Activated CD8-positive, alpha-beta T cell treated with anti-CD3 and anti-CD28 coated beads, Interleukin-2, amount 10 ng/mL, durations not matched to agents 7 days and 5 days (primary cell): ENCODE measurements at regions not wholly inside any gene's neighbourhood (a gene's known extent, or its start where the extent isn't known, plus 50 kb on each side); places are given as distances from the start of the nearest gene placed in this dataset.

Experiments used
- ATAC-seq: fragments of 150-1000 bp; cut with Tn5 transposase; one replicate; pipeline ENCODE4 v1.10.0; 2021; ENCODE audit warnings: moderate library complexity
- CTCF ChIA-PET: fragments of 350-600 bp; sonication (Branson Sonifier 250); formaldehyde crosslinking; loops from one replicate; lab custom pipeline; 2021; ENCODE audit warnings: antibody characterized with exemption; lab: Charles Lee
- POLR2A ChIA-PET: fragments of 350-600 bp; sonication (Branson Sonifier 250); formaldehyde crosslinking; loops from one replicate; lab custom pipeline; 2021; ENCODE audit warnings: antibody characterized with exemption; lab: Charles Lee
- DNase-seq: peaks from one replicate; pipeline ENCODE4 v3.0.0-alpha.2; 2020
- H3K27ac Mint-ChIP-seq: one replicate; pipeline ENCODE4 v1.8.0; 2021; ENCODE audit warnings: mild to moderate bottlenecking, mixed read lengths
- H3K27me3 Mint-ChIP-seq: one replicate; pipeline ENCODE4 v1.8.0; 2021; ENCODE audit warnings: low read depth, mixed read lengths
- H3K36me3 Mint-ChIP-seq: one replicate; pipeline ENCODE4 v1.8.0; 2021; ENCODE audit warnings: low read depth, mixed read lengths
- H3K4me1 Mint-ChIP-seq: one replicate; pipeline ENCODE4 v1.8.0; 2021; ENCODE audit warnings: low read depth, mixed read lengths
- H3K4me3 Mint-ChIP-seq: one replicate; pipeline ENCODE4 v1.8.0; 2021; ENCODE audit warnings: mild to moderate bottlenecking, mixed read lengths
- H3K9me3 Mint-ChIP-seq: one replicate; pipeline ENCODE4 v1.8.0; 2022; ENCODE audit warnings: mixed read lengths; ENCODE audit not compliant: insufficient read depth

DNA sequence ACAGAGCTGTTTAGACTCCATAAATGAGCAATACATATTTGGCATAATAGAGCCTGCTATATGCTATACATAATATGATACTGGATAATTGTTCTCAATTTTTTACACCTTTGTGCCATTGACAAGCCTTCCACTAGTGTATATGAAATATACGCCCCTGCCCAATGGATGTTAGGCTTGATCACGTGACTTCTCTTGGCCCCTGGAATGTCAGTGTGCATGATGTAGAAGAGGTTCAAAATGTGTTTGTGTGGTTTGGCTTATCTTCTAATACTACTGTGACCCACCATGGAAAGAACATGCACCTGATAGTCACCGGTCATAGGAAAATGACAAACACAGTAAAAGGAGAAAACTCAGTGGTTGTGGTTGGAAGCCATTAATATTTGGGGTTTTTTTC lies 479.4 kb downstream of the PCDH20 start:
- ChIA-PET CTCF (no interaction called here), POLR2A (no interaction called here)
- ATAC-seq (no peak), DNase-seq (no peak)
- no peaks in the 10 kb centered on the region for H3K4me1 Mint-ChIP-seq
- no peaks in the 10 kb centered on the region for H3K36me3 Mint-ChIP-seq
- no peak overlapping the region for H3K4me3 Mint-ChIP-seq
- no peaks in the 10 kb centered on the region for H3K9me3 Mint-ChIP-seq
- no peak overlapping the region for H3K27ac Mint-ChIP-seq
- H3K27me3 Mint-ChIP-seq: no peaks in the 10 kb centered on the region

DNA sequence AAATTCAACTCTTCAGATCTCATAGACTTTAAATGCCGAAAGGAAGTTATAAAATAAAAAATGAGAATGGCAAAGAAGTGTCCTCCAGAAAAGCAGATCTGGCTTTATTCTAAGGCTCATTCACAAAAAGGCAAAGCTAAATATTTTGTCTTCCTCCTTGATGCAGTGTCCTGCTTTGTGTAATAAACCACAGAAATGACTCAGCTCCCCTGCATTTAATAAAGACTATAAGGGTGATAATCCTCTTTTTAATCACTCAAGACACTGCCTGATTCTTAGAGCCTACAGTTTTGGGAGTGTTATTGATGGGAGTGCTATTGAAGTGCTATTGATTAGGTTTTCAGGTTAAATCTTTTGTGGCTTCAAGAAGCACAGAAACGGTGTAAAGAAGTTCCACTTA lies 482.0 kb downstream of the PCDH20 start:
- Mint-ChIP-seq H3K36me3 (no peaks in the 10 kb centered on the region), H3K27ac (no peak overlapping the region), H3K4me1 (no peaks in the 10 kb centered on the region), H3K9me3 (no peaks in the 10 kb centered on the region), H3K27me3 (no peaks in the 10 kb centered on the region), H3K4me3 (no peak overlapping the region)
- ChIA-PET CTCF (no interaction called here), POLR2A (no interaction called here)
- ATAC-seq: no peak
- DNase-seq: no peak

DNA sequence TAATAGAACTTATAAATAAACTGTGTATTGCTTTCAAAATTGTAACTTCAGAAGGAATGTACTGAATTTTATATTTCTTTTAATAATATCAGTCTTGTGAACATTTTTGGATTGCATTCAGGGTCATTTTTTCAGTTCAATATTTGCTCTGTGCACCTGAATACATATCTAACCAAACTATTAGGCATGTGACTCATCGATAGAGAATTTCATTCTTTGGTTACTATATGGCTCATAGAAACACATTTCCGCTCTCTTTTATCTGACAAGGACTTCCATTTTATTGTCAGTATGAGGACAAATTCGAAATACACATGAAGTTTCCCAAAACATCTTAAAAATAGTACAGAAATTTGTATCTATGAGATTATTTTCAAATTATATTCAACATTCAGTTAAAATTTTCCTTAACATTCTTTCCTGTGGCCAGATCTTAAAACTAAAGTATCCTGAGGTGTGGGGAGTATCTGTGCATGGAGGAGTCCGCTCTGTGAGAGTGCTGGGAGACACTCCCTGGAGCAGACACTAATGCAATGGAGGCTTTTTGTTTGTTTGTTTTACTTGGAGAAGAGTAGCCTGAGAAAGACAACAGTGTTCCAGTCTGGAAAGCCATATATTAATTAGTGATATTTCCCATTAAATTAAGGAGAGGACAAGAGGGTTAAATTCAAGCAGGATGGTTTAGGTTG lies 483.6 kb downstream of the PCDH20 start:
- Mint-ChIP-seq H3K9me3 (peaks cover 4% of the 10 kb centered on the region), H3K36me3 (no peaks in the 10 kb centered on the region), H3K4me3 (no peak overlapping the region), H3K4me1 (no peaks in the 10 kb centered on the region), H3K27me3 (no peaks in the 10 kb centered on the region), H3K27ac (no peak overlapping the region)
- DNase-seq (no peak), ATAC-seq (no peak)
- ChIA-PET POLR2A (no interaction called here), CTCF (no interaction called here)

DNA sequence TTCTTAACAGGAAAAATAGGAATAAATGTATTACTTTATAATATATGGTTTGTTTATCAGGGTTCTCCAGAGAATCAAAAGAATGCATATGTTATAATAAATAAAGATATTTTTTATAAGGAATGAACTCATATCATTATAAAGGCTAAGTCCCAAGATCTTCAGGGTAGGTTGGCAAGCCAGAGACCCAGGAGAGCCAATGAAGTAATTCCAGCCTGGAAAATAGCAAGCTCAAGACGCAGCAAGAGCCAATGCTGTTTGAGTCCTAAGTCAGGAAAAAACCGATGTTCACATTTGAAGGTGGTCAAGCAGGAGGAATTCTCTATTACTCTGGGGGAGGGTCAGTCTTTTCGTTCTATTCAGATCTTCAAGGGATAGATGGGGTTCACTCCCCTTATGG lies 490.0 kb downstream of the PCDH20 start:
- Mint-ChIP-seq H3K27me3 (no peaks in the 10 kb centered on the region), H3K4me1 (no peaks in the 10 kb centered on the region), H3K27ac (no peak overlapping the region), H3K4me3 (no peak overlapping the region), H3K9me3 (peaks cover 4% of the 10 kb centered on the region), H3K36me3 (no peaks in the 10 kb centered on the region)
- ChIA-PET CTCF (no interaction called here), POLR2A (no interaction called here)
- ATAC-seq (no peak), DNase-seq (no peak)

DNA sequence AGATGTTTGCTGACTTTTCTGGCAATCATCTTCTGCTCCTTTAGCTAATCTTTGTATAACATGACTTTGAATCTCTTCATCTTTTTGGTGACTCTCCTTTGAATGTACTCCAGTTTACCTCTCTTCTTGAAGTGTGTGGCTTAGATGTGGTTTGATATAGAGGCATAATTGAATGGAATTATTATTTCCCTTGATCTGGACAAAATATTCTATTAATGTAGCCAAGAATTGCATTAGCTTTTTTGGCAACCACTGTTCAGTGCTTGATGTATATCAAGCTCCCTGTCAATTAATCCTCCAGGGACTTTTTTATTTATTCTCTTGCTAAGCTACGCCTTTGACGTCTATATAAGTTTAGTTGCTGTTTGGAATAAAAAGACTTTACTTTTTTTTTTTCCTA lies 490.8 kb downstream of the PCDH20 start:
- Mint-ChIP-seq H3K4me1 (no peaks in the 10 kb centered on the region), H3K27ac (no peak overlapping the region), H3K4me3 (no peak overlapping the region), H3K36me3 (no peaks in the 10 kb centered on the region), H3K27me3 (no peaks in the 10 kb centered on the region), H3K9me3 (peaks cover 4% of the 10 kb centered on the region)
- ChIA-PET POLR2A (no interaction called here), CTCF (no interaction called here)
- ATAC-seq: no peak
- no peak for DNase-seq

DNA sequence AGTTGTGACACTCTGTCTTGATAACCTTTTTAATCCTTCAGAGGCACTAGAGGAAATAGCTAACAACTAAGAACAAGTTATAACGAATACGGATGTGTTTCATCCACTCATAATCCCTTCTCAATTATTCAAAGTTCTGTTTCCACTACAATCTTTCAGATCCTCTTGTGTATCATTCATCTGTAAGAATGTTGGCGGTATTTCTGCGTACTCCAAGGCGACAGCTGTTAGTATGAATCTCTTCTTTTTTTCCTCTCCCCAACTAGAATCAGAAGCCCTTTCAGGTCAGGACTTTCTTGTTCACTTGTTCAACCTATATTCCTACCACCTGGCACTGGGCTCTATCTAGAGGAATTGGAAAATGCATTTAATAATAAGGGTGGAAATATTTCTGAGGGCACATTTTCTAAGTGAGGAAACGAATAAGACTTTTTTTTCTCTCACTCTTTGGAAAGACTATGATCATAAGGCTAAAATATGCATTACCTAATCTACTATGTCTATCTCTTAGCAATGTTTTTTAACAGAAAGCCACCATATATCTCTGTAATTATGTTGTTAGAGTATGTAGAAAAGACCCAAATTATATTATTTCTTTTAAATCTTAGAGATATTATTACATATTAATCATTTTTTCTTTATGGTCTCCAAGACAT lies 492.9 kb downstream of the PCDH20 start:
- no peaks in the 10 kb centered on the region for H3K4me1 Mint-ChIP-seq
- no peak overlapping the region for H3K4me3 Mint-ChIP-seq
- ChIA-PET POLR2A (no interaction called here), CTCF (no interaction called here)
- DNase-seq: no peak
- no peaks in the 10 kb centered on the region for H3K36me3 Mint-ChIP-seq
- H3K27me3 Mint-ChIP-seq: no peaks in the 10 kb centered on the region
- H3K9me3 Mint-ChIP-seq: peaks cover 2% of the 10 kb centered on the region
- no peak overlapping the region for H3K27ac Mint-ChIP-seq
- ATAC-seq: no peak

DNA sequence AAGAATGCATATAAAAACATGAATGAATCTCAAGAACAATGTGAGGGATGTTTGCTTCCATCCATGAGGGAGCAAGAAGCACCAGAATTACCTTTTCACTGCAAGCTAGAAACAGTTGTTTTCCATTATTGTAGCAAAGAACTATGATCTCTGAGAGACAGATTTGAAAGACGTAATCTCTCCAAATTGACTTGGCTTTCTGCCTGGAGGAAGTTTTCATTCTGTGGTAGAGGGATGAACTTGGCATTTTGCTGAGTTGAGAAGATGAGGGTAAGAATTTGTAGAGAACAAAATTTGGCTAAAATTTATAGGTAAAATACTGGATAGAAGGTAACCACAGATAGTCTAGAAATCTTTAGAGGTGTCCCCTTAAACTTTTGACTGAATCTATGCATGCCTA lies 496.8 kb downstream of the TDRD3 start:
- ATAC-seq (no peak), DNase-seq (no peak)
- Mint-ChIP-seq H3K9me3 (peaks cover 10% of the 10 kb centered on the region), H3K27ac (no peak overlapping the region), H3K4me3 (no peak overlapping the region), H3K36me3 (no peaks in the 10 kb centered on the region), H3K27me3 (no peaks in the 10 kb centered on the region), H3K4me1 (no peaks in the 10 kb centered on the region)
- POLR2A ChIA-PET: no interaction called here
- CTCF ChIA-PET: no interaction called here

DNA sequence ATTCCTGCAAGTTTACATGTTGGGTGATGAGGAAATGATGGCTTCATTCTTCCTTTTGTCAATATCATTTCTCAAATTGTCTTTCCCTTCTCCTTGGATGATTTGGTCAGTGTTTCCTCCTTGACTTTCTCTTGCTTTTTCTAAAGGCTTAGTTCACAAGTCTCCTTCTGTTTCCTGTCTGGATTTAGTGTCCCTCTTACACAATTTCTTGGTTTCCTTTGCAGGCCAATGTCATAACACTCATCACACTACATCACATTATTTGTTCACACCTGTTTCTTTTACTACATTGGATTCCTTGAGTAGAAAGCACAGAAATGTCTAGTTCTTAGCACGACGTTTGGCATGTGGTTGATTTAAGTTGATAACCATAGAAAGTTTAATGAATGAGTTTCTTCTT lies 490.7 kb downstream of the TDRD3 start:
- no peaks in the 10 kb centered on the region for H3K36me3 Mint-ChIP-seq
- ChIA-PET POLR2A (no interaction called here), CTCF (no interaction called here)
- ATAC-seq (no peak), DNase-seq (no peak)
- no peak overlapping the region for H3K4me3 Mint-ChIP-seq
- no peaks in the 10 kb centered on the region for H3K9me3 Mint-ChIP-seq
- no peaks in the 10 kb centered on the region for H3K4me1 Mint-ChIP-seq
- no peaks in the 10 kb centered on the region for H3K27me3 Mint-ChIP-seq
- no peak overlapping the region for H3K27ac Mint-ChIP-seq

DNA sequence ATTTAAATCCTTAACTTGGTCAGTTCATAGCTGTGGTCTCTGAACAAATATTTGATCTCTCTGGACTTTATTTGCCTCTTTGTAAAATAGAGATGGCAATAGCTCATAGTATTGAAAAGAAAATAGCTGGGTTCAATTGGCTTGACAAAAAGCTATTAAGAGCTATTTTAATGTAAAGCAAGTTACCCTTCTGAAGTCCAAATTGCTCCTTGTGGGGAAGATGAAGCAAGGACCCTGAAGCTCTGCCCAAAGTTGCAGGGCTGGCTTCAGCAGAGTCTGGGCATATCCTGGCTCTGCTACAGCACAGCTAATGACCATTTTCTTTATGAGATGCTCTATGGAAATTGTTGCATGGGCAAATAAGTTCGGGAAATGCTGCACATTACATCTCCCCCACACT lies 484.5 kb downstream of the TDRD3 start:
- ChIA-PET CTCF (no interaction called here), POLR2A (no interaction called here)
- Mint-ChIP-seq H3K36me3 (no peaks in the 10 kb centered on the region), H3K27ac (no peak overlapping the region), H3K4me1 (no peaks in the 10 kb centered on the region), H3K4me3 (no peak overlapping the region), H3K9me3 (no peaks in the 10 kb centered on the region), H3K27me3 (no peaks in the 10 kb centered on the region)
- ATAC-seq: no peak
- DNase-seq: no peak

DNA sequence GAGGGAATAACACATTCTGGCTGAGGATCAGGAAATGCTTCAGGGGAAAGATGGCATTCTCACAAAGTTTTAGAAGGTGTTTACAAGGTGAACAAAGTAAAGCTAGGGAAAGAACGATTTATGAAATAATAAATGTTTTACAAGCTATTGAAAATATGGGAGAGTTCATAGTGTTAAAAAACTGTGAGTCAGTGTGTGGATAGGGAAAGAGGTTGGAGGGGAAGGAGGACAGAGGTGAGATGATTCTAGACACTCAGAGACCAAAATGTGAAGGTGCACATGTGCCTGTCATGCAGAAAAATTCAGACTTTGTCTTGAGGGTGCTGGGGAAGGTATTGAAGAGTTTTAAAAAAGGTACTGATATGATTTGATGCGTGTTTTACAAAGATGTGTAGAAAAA lies 476.1 kb downstream of the TDRD3 start:
- DNase-seq (no peak), ATAC-seq (no peak)
- no peaks in the 10 kb centered on the region for H3K27me3 Mint-ChIP-seq
- ChIA-PET CTCF (no interaction called here), POLR2A (no interaction called here)
- H3K9me3 Mint-ChIP-seq: peaks cover 4% of the 10 kb centered on the region
- no peak overlapping the region for H3K4me3 Mint-ChIP-seq
- no peaks in the 10 kb centered on the region for H3K4me1 Mint-ChIP-seq
- H3K36me3 Mint-ChIP-seq: no peaks in the 10 kb centered on the region
- H3K27ac Mint-ChIP-seq: no peak overlapping the region

DNA sequence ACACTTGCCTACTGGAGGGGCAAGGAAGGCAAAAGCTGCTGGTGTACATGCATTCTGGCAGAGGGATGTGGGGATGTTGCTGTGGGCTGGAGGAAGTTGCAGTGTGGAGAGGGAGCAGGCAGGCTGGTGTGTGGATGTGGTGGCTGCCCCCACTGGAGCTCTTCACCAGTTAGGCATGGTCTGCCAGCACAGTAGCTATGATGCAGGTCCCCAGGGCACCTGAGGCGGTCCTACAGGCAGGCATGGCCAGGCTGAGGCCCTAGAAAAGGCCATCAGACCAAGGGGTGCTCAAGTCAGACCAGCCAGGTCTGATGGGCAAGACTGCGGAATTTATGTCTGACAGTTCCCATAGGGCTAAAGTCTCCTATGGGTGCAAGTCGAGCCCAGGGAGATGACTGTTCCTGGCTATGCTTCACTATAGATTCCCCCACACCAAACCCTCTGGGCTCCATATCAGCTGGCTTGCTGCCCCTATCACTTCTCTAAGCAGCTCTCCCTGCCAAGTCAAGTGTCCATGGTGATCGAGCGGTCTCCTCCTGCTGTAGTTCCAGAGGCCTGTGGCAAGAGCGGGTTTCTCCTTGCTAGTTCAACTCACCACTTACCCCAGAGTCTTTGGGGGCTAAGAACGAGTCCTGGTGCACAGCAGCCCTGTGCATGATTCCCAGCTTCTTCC lies 473.1 kb downstream of the TDRD3 start:
- no peak for DNase-seq
- H3K4me3 Mint-ChIP-seq: no peak overlapping the region
- peaks cover 24% of the 10 kb centered on the region for H3K9me3 Mint-ChIP-seq
- ChIA-PET POLR2A (no interaction called here), CTCF (no interaction called here)
- H3K36me3 Mint-ChIP-seq: no peaks in the 10 kb centered on the region
- H3K4me1 Mint-ChIP-seq: no peaks in the 10 kb centered on the region
- no peak for ATAC-seq
- no peak overlapping the region for H3K27ac Mint-ChIP-seq
- H3K27me3 Mint-ChIP-seq: no peaks in the 10 kb centered on the region

DNA sequence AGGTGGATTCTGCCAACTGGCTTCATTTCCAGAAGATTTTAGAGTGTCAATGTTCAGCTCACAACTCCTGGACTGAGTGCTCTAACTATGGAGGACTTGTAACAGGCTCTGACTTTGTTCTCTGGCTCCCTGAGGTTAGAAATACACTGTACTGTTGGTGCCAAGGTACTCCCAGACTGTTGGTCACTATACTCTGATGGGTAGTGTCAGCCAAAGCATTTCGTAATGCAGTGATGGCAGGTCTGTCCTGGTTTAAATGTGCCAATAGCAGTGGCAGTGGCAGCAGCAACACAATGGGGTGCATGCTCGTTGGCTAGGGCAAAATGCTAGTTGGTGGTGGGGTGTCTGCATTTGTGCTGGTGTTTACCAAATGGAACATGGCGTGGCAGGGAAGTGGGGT lies 472.2 kb downstream of the TDRD3 start:
- ATAC-seq (no peak), DNase-seq (no peak)
- H3K36me3 Mint-ChIP-seq: no peaks in the 10 kb centered on the region
- CTCF ChIA-PET: no interaction called here
- POLR2A ChIA-PET: no interaction called here
- H3K27me3 Mint-ChIP-seq: no peaks in the 10 kb centered on the region
- H3K4me3 Mint-ChIP-seq: no peak overlapping the region
- no peak overlapping the region for H3K27ac Mint-ChIP-seq
- peaks cover 24% of the 10 kb centered on the region for H3K9me3 Mint-ChIP-seq
- H3K4me1 Mint-ChIP-seq: no peaks in the 10 kb centered on the region
